ENCODE measurements at regions not wholly inside any gene's neighbourhood (a gene's known extent, or its start where the extent isn't known, plus 50 kb on each side); places are given as distances from the start of the nearest gene placed in this dataset.

- H3K4me3 ChIP-seq (ENCODE audit: low read length) = no peak overlapping the region
- H3K9me2 ChIP-seq (replicated peaks; ENCODE audit: control insufficient read depth, low read length) = no peaks in the 10 kb centered on the region
- H4K20me1 ChIP-seq (ENCODE audit: control insufficient read depth, insufficient read depth, low read depth, low read length) = no peaks in the 10 kb centered on the region
- H3K79me2 ChIP-seq (ENCODE audit: control insufficient read depth, low read length) = no peaks in the 10 kb centered on the region
- no peak overlapping the region for H3K4me2 ChIP-seq (ENCODE audit: low read length)
- H3K27me3 ChIP-seq (ENCODE audit: control insufficient read depth, low read length) = peaks cover 32% of the 10 kb centered on the region
- H3K4me1 ChIP-seq (ENCODE audit: control insufficient read depth, low read length) = peaks cover 24% of the 10 kb centered on the region
- H3K36me3 ChIP-seq (ENCODE audit: control insufficient read depth, low read length) = no peaks in the 10 kb centered on the region
- no peak overlapping the region for H3K27ac ChIP-seq (ENCODE audit: low read depth, low read length)
- TF ChIP-seq CTCF (IDR thresholded peaks at IDR 0.05; ENCODE audit: low read depth, low read length, poor library complexity, severe bottlenecking) (no peak), EZH2phosphoT487 (IDR thresholded peaks at IDR 0.05; ENCODE audit: borderline replicate concordance, low read length) (no peak)
- H3F3A ChIP-seq (ENCODE audit: control insufficient read depth, insufficient read depth) = no peaks in the 10 kb centered on the region
- no peaks in the 10 kb centered on the region for H3K9me3 ChIP-seq (ENCODE audit: control insufficient read depth, insufficient read depth, low read length)
Measured at GRCh38 chr3:194084284-194084683, 51.7 kb upstream of the HES1 start.
